CD14-positive monocyte (primary cell): ENCODE measurements at regions not wholly inside any gene's neighbourhood (a gene's known extent, or its start where the extent isn't known, plus 50 kb on each side); places are given as distances from the start of the nearest gene placed in this dataset.

Experiments used
- DNase-seq, 3 donors: peaks; one replicate each; pipeline ENCODE4 v3.0.0-alpha.2; 2011 to 2022
- H2AFZ ChIP-seq: 2 replicates; pipeline ENCODE4 v1.6.0; 2012; ENCODE audit warnings: mild to moderate bottlenecking, low read depth, low read length, inconsistent platforms; ENCODE audit not compliant: insufficient read depth, poor library complexity, severe bottlenecking
- H3K27ac ChIP-seq, 2 donors: 1 replicate in 1 of 2; 2 replicates in 1 of 2; pipeline ENCODE4 v1.5.1; 2012 to 2013; ENCODE audit warnings: low read length in 2 of 2, control low read depth in 1 of 2, inconsistent platforms in 1 of 2, low read depth in 1 of 2, mild to moderate bottlenecking in 1 of 2
- H3K27me3 ChIP-seq, 2 donors: one replicate each; pipeline versions ENCODE4 v1.6.0 to v1.6.1; 2011 to 2013; ENCODE audit warnings: low read length in 2 of 2; ENCODE audit not compliant: control insufficient read depth in 2 of 2, insufficient read depth in 2 of 2
- H3K36me3 ChIP-seq, 2 donors: replicated peaks in 1 of 2; 1 replicate in 1 of 2; 2 replicates in 1 of 2; pipeline versions ENCODE4 v1.5.1 to v1.6.1; 2012 to 2013; ENCODE audit warnings: low read length in 2 of 2, control low read depth in 1 of 2, inconsistent platforms in 1 of 2, mild to moderate bottlenecking in 1 of 2; ENCODE audit not compliant: insufficient read depth in 2 of 2, control insufficient read depth in 1 of 2
- H3K4me1 ChIP-seq, 2 donors: 1 replicate in 1 of 2; 2 replicates in 1 of 2; pipeline versions ENCODE4 v1.5.1 to v1.6.1; 2012 to 2013; ENCODE audit warnings: low read length in 2 of 2, control low read depth in 1 of 2, inconsistent platforms in 1 of 2, mild to moderate bottlenecking in 1 of 2, moderate library complexity in 1 of 2; ENCODE audit not compliant: insufficient read depth in 2 of 2, control insufficient read depth in 1 of 2
- H3K4me2 ChIP-seq: replicated peaks from 2 replicates; pipeline ENCODE3; 2012; ENCODE audit warnings: low read length, moderate library complexity, mild to moderate bottlenecking; ENCODE audit not compliant: poor library complexity, severe bottlenecking; ENCODE audit errors: extremely low read depth
- H3K4me3 ChIP-seq, 3 experiments: fragments of 200-600 bp in 1 of 3; sonication (generic) in 1 of 3; replicated peaks in 1 of 3; 1 replicate in 2 of 3; 2 replicates in 1 of 3; pipeline ENCODE4 v1.5.1; 2011 to 2013; ENCODE audit warnings: low read length in 3 of 3, mild to moderate bottlenecking in 3 of 3, control low read depth in 2 of 3, low read depth in 2 of 3, inconsistent platforms in 1 of 3, moderate library complexity in 1 of 3
- H3K79me2 ChIP-seq: 2 replicates; pipeline ENCODE4 v1.6.0; 2012; ENCODE audit warnings: mild to moderate bottlenecking, control low read depth, inconsistent platforms, low read length, moderate library complexity; ENCODE audit not compliant: insufficient read depth
- H3K9ac ChIP-seq: 2 replicates; pipeline ENCODE4 v1.6.0; 2017; ENCODE audit warnings: low read length, mild to moderate bottlenecking; ENCODE audit not compliant: insufficient read depth, poor library complexity, severe bottlenecking
- H3K9me3 ChIP-seq, 2 donors: replicated peaks in 1 of 2; 1 replicate in 1 of 2; 2 replicates in 1 of 2; pipeline versions ENCODE4 v1.5.1 to v1.6.1; 2012 to 2013; ENCODE audit warnings: low read length in 2 of 2, control low read depth in 1 of 2; ENCODE audit not compliant: control insufficient read depth in 1 of 2, insufficient read depth in 1 of 2
- H4K20me1 ChIP-seq: 2 replicates; pipeline ENCODE4 v1.6.0; 2012; ENCODE audit warnings: mild to moderate bottlenecking, low read length, control low read depth, moderate library complexity; ENCODE audit not compliant: insufficient read depth
- H3K27ac Mint-ChIP-seq, 7 donors: one replicate each; pipeline ENCODE4 v1.8.0; 2020; ENCODE audit warnings: mild to moderate bottlenecking in 7 of 7, mixed read lengths in 7 of 7, moderate library complexity in 6 of 7, inconsistent platforms in 2 of 7
- H3K27me3 Mint-ChIP-seq, 3 donors: one replicate each; pipeline ENCODE4 v1.8.0; 2021 to 2022; ENCODE audit warnings: low read depth in 3 of 3, mild to moderate bottlenecking in 3 of 3, mixed read lengths in 3 of 3, moderate library complexity in 3 of 3, inconsistent platforms in 1 of 3
- H3K36me3 Mint-ChIP-seq, 2 donors: one replicate each; pipeline ENCODE4 v1.8.0; 2020; ENCODE audit warnings: mixed read lengths in 2 of 2, inconsistent platforms in 1 of 2, mild to moderate bottlenecking in 1 of 2
- H3K4me1 Mint-ChIP-seq: one replicate; pipeline ENCODE4 v1.8.0; 2020; ENCODE audit warnings: mild to moderate bottlenecking, mixed read lengths
- H3K4me3 Mint-ChIP-seq, 2 donors: one replicate each; pipeline ENCODE4 v1.8.0; 2020; ENCODE audit warnings: mild to moderate bottlenecking in 2 of 2, mixed read lengths in 2 of 2, moderate library complexity in 1 of 2
- H3K9me3 Mint-ChIP-seq, 7 donors: one replicate each; pipeline ENCODE4 v1.8.0; 2020 to 2022; ENCODE audit warnings: mixed read lengths in 7 of 7, mild to moderate bottlenecking in 6 of 7, moderate library complexity in 6 of 7, inconsistent platforms in 2 of 7
- WGBS: methylation state at CpG from one replicate; pipeline ENCODE4 v1.1.5; 2013; ENCODE audit warnings: missing lambda C conversion rate; ENCODE audit not compliant: insufficient coverage; 5-methylcytosine and 5-hydroxymethylcytosine counted together
- intact Hi-C, 2 donors: fragments of 100-400 bp; cut with micrococcal nuclease; formaldehyde crosslinking; loops; one replicate each; pipeline versions ENCODE4 v1.15.0 to v1.15.1; 2023
- TF ChIP-seq, protein P1 (sequence below): fragments of 200-600 bp; IDR thresholded peaks from one replicate; pipeline ENCODE4 v1.8.0; 2022; ENCODE audit warnings: antibody characterized with exemption, mild to moderate bottlenecking

DNA sequence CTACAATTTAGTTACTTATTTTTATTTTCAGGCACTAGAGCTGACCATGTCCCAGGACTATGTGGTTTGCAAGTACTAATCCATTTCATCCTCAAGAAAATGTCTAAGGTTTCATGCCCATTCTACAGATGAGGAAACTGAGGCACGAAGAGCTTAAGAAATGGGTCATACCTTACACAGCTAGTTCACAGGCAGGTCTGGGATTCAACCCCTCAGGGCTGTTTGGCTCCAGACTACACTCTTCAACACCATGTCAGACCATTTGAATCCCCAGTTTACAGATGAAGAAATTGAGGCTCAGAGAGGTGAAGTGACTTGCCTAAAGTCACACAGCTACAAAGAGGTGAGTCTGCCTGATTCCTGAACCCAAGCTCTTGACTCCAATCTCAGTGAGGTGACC is 144.1 kb downstream of the MIAT start:
- no peak overlapping the region for H3K27ac ChIP-seq
- H3K4me2 ChIP-seq, result no peak overlapping the region
- WGBS, result 100% methylated on average over 1 of the region's 1 CpG
- Mint-ChIP-seq H3K36me3 (no peaks in the 10 kb centered on the region), H3K9me3 (peaks cover 0 to 3% (median 0%) of the 10 kb centered on the region in 7 donors), H3K4me3 (no peak overlapping the region), H3K4me1 (no peaks in the 10 kb centered on the region), H3K27ac (no peak overlapping the region), H3K27me3 (peaks cover 1 to 5% (median 3%) of the 10 kb centered on the region in 3 donors)
- H3K9me3 ChIP-seq, result no peaks in the 10 kb centered on the region
- no peaks in the 10 kb centered on the region for H3K79me2 ChIP-seq
- H2AFZ ChIP-seq, result no peak overlapping the region
- no peak overlapping the region for H3K4me3 ChIP-seq
- no peak overlapping the region for H3K9ac ChIP-seq
- no peaks in the 10 kb centered on the region for H3K4me1 ChIP-seq
- DNase-seq, result no peak
- H3K27me3 ChIP-seq, result no peaks in the 10 kb centered on the region
- H4K20me1 ChIP-seq, result no peaks in the 10 kb centered on the region
- TF ChIP-seq, protein P1, sequence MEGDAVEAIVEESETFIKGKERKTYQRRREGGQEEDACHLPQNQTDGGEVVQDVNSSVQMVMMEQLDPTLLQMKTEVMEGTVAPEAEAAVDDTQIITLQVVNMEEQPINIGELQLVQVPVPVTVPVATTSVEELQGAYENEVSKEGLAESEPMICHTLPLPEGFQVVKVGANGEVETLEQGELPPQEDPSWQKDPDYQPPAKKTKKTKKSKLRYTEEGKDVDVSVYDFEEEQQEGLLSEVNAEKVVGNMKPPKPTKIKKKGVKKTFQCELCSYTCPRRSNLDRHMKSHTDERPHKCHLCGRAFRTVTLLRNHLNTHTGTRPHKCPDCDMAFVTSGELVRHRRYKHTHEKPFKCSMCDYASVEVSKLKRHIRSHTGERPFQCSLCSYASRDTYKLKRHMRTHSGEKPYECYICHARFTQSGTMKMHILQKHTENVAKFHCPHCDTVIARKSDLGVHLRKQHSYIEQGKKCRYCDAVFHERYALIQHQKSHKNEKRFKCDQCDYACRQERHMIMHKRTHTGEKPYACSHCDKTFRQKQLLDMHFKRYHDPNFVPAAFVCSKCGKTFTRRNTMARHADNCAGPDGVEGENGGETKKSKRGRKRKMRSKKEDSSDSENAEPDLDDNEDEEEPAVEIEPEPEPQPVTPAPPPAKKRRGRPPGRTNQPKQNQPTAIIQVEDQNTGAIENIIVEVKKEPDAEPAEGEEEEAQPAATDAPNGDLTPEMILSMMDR, result no peak
- intact Hi-C loops, result no loop called here
- no peaks in the 10 kb centered on the region for H3K36me3 ChIP-seq

DNA sequence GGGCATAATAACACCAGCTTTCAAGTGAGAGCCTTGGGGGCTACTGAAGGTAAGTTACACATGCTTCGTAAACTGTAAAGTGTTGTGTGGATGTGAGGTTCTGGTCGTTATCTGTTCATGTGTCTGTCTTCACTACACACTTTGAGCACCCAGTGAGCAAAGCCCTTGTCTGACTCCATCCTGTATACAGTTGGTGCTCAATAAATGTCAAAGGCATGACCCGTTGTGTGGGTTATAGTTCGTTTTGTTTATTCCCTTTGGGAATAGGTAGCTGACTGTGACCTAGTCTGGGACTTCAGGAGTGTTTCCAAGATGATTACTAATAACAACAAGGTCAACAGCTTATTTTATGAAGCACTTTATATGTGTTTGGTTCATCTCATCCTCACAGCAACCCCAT is 146.9 kb downstream of the MIAT start:
- Histone ChIP-seq H3K36me3 (no peaks in the 10 kb centered on the region), H3K79me2 (no peaks in the 10 kb centered on the region), H3K4me2 (no peak overlapping the region), H3K27ac (no peak overlapping the region), H3K4me1 (no peaks in the 10 kb centered on the region), H3K9ac (no peak overlapping the region), H3K9me3 (no peaks in the 10 kb centered on the region), H4K20me1 (no peaks in the 10 kb centered on the region), H3K4me3 (no peak overlapping the region), H3K27me3 (no peaks in the 10 kb centered on the region), H2AFZ (no peak overlapping the region)
- TF ChIP-seq, protein P1, result no peak
- H3K36me3 Mint-ChIP-seq, result no peaks in the 10 kb centered on the region
- DNase-seq, result no peak
- no CpG with 5 or more reads among the region's 4 CpGs for WGBS
- intact Hi-C loops, result no loop called here
- peaks cover 0 to 5% (median 3%) of the 10 kb centered on the region in 3 donors for H3K27me3 Mint-ChIP-seq
- no peak overlapping the region for H3K27ac Mint-ChIP-seq
- H3K4me1 Mint-ChIP-seq, result no peaks in the 10 kb centered on the region
- peaks cover 0 to 5% (median 1%) of the 10 kb centered on the region in 7 donors for H3K9me3 Mint-ChIP-seq
- no peak overlapping the region for H3K4me3 Mint-ChIP-seq
